Smooth muscle cell (in vitro differentiated cells): ENCODE measurements at regions not wholly inside any gene's neighbourhood (a gene's known extent, or its start where the extent isn't known, plus 50 kb on each side); places are given as distances from the start of the nearest gene placed in this dataset.

Source experiments
- DNase-seq: peaks from one replicate; lab custom pipeline; 2025; ENCODE audit not compliant: unreplicated experiment; lab: John Stamatoyannopoulos, UW
- H2AFZ ChIP-seq: fragments of 200-600 bp; sonication (generic); 2 replicates; pipeline ENCODE4 v1.6.0; 2016; ENCODE audit warnings: antibody characterized with exemption, low read depth, mild to moderate bottlenecking
- H3F3A ChIP-seq: fragments of 200-600 bp; sonication (generic); 2 replicates; pipeline ENCODE4 v1.6.0; 2017; ENCODE audit warnings: antibody characterized with exemption, low read depth
- H3K27ac ChIP-seq: fragments of 200-600 bp; sonication (generic); 2 replicates; pipeline ENCODE4 v1.5.1; 2016; ENCODE audit warnings: low read depth, mild to moderate bottlenecking
- H3K27me3 ChIP-seq: fragments of 200-600 bp; sonication (generic); 2 replicates; pipeline ENCODE4 v1.6.1; 2016; ENCODE audit warnings: low read depth, mild to moderate bottlenecking
- H3K36me3 ChIP-seq: fragments of 200-600 bp; sonication (generic); 2 replicates; pipeline ENCODE4 v1.5.1; 2016; ENCODE audit warnings: low read depth
- H3K4me1 ChIP-seq: fragments of 200-600 bp; sonication (generic); 2 replicates; pipeline ENCODE4 v1.5.1; 2016; ENCODE audit warnings: low read depth
- H3K4me2 ChIP-seq: fragments of 200-600 bp; sonication (generic); 2 replicates; pipeline ENCODE4 v1.6.0; 2016; ENCODE audit warnings: mild to moderate bottlenecking
- H3K4me3 ChIP-seq: fragments of 200-600 bp; sonication (generic); 2 replicates; pipeline ENCODE4 v1.5.1; 2016; ENCODE audit warnings: mild to moderate bottlenecking
- H3K79me2 ChIP-seq: fragments of 200-600 bp; sonication (generic); 2 replicates; pipeline ENCODE4 v1.6.0; 2016; ENCODE audit warnings: low read depth, mild to moderate bottlenecking
- H3K9ac ChIP-seq: fragments of 200-600 bp; sonication (generic); 2 replicates; pipeline ENCODE4 v1.6.0; 2016; ENCODE audit warnings: low read depth
- H3K9me3 ChIP-seq: fragments of 200-600 bp; sonication (generic); replicated peaks from 2 replicates; pipeline ENCODE4 v1.5.1; 2016; ENCODE audit warnings: low read depth
- H4K20me1 ChIP-seq: fragments of 200-600 bp; sonication (generic); 2 replicates; pipeline ENCODE4 v1.6.0; 2016; ENCODE audit warnings: low read depth
- WGBS: methylation state at CpG from one replicate; pipeline ENCODE4 v1.1.7; 2016; ENCODE audit warnings: low lambda C conversion rate; 5-methylcytosine and 5-hydroxymethylcytosine counted together
- TF ChIP-seq, protein P1 (sequence below): fragments of 200-600 bp; sonication (generic); IDR thresholded peaks from 2 replicates; pipeline ENCODE4 v1.5.1; 2017; ENCODE audit warnings: borderline replicate concordance, mild to moderate bottlenecking, antibody characterized with exemption; ENCODE audit not compliant: insufficient read depth, poor library complexity, severe bottlenecking

DNA sequence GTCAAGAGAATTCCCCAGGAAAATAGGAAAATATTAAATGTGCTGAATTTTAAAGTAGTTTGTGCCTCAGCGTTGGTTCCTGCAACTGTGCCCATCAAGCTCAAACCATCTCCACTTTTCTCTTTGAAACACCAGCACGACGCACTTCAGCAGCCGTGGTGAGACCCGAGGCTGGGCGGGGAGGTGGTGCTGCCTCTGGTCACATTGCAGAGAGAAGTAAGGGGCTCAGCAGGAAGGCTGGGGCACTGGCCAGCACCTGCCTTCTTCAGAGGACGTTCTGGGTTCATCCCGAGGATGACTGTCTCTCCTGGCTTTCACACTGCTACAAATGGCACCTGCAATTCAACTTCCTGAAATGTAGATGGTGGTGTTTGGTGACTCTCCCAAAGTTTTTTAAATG is 323.7 kb upstream of the SALL3 start:
- Histone ChIP-seq H3K79me2 (no peaks in the 10 kb centered on the region), H2AFZ (no peak overlapping the region), H3K27ac (no peak overlapping the region), H4K20me1 (no peaks in the 10 kb centered on the region), H3K4me1 (no peaks in the 10 kb centered on the region), H3K9me3 (no peaks in the 10 kb centered on the region), H3K9ac (no peak overlapping the region), H3K36me3 (no peaks in the 10 kb centered on the region), H3K4me3 (no peak overlapping the region), H3K27me3 (no peaks in the 10 kb centered on the region), H3K4me2 (no peak overlapping the region), H3F3A (no peaks in the 10 kb centered on the region)
- TF ChIP-seq, protein P1, sequence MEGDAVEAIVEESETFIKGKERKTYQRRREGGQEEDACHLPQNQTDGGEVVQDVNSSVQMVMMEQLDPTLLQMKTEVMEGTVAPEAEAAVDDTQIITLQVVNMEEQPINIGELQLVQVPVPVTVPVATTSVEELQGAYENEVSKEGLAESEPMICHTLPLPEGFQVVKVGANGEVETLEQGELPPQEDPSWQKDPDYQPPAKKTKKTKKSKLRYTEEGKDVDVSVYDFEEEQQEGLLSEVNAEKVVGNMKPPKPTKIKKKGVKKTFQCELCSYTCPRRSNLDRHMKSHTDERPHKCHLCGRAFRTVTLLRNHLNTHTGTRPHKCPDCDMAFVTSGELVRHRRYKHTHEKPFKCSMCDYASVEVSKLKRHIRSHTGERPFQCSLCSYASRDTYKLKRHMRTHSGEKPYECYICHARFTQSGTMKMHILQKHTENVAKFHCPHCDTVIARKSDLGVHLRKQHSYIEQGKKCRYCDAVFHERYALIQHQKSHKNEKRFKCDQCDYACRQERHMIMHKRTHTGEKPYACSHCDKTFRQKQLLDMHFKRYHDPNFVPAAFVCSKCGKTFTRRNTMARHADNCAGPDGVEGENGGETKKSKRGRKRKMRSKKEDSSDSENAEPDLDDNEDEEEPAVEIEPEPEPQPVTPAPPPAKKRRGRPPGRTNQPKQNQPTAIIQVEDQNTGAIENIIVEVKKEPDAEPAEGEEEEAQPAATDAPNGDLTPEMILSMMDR = no peak
- no peak for DNase-seq
- 90% methylated on average over 8 of the region's 8 CpGs for WGBS

DNA sequence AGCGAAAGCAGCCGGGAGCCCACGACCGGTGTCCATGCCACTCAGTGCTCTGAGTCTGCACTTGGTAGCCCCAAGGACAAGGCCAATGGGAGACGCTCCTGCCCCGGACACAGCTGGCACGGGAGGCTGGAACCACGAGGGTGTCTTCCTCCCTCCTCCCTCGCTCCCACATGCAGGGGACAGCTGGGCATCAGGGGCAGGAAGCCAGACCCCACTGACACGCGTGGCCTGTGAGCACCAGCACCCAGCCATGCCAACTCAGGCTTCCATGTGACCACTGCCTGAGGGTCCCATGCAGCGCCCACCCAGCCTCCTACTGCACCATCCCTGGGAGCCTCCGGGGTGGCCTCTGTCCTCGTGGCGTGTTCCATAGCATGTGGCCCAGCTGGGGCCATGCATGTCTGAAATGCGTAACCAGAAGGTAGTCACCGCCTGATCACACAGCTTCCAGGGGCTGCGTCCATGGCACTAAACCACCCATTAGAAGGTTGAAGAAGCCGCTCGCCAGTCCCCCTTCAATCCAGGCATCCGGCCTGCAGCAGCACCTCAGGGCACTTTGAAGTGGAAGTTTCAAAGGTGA is 323.2 kb upstream of the SALL3 start:
- WGBS = 95% methylated on average over 21 of the region's 21 CpGs

DNA sequence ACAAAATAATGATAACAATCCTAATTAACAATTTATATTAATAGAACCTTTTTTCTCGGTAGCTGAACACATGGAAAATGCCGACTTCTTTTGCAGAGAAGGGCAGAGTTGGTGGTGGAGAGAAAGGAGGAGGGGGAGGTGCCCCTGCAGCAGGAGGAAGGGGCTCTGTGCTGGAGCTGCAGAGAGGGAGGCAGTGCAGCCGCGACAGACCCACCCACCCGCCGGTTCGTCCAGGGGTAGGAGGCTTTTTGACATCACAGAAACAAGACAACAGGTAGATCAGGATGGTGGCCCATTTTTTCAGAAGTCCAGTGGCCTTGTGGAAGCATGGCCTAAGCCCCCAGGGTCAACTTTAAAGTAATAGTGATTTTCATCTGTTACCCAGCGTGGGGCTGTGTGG is 321.1 kb upstream of the SALL3 start:
- Histone ChIP-seq H3K27ac (no peak overlapping the region), H3F3A (no peaks in the 10 kb centered on the region), H3K36me3 (no peaks in the 10 kb centered on the region), H3K4me3 (no peak overlapping the region), H3K9ac (no peak overlapping the region), H2AFZ (no peak overlapping the region), H3K27me3 (no peaks in the 10 kb centered on the region), H3K79me2 (no peaks in the 10 kb centered on the region), H4K20me1 (no peaks in the 10 kb centered on the region), H3K9me3 (no peaks in the 10 kb centered on the region), H3K4me2 (no peak overlapping the region), H3K4me1 (no peaks in the 10 kb centered on the region)
- no peak for DNase-seq
- TF ChIP-seq, protein P1 = no peak
- 91% methylated on average over 8 of the region's 8 CpGs for WGBS

More for the DNA sequence above, 323.2 kb upstream of the SALL3 start:
- no peaks in the 10 kb centered on the region for H3F3A ChIP-seq
- no peaks in the 10 kb centered on the region for H3K79me2 ChIP-seq
- H4K20me1 ChIP-seq = no peaks in the 10 kb centered on the region
- H3K4me2 ChIP-seq = no peak overlapping the region
- no peak overlapping the region for H3K9ac ChIP-seq
- no peaks in the 10 kb centered on the region for H3K4me1 ChIP-seq
- no peaks in the 10 kb centered on the region for H3K9me3 ChIP-seq
- no peaks in the 10 kb centered on the region for H3K36me3 ChIP-seq
- TF ChIP-seq, protein P1 = no peak
- no peak overlapping the region for H2AFZ ChIP-seq
- no peaks in the 10 kb centered on the region for H3K27me3 ChIP-seq
- H3K27ac ChIP-seq = no peak overlapping the region
- no peak overlapping the region for H3K4me3 ChIP-seq
- no peak for DNase-seq

DNA sequence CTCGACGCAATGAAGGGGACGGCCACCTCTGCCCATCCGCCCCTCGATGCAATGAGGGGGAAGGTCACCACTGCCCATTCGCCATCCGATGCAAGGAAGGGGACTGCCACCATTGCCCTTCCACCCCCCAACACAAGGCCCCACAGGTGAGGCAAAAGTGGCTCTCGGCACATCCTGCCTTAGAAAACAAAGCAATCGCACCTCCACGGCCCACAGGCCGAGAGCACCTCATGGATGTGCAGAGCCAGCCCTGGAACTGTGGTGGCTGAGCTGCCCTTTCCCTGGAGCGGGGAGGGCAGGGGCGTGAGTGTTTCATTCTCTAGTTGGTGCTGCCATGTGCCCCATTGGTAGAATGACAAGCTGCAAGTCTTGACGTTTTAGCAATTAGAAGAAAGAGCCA is 320.6 kb upstream of the SALL3 start:
- Histone ChIP-seq H3K9me3 (no peaks in the 10 kb centered on the region), H4K20me1 (no peaks in the 10 kb centered on the region), H3K9ac (no peak overlapping the region), H3K4me3 (no peak overlapping the region), H3K4me1 (no peaks in the 10 kb centered on the region), H3K4me2 (no peak overlapping the region), H3F3A (no peaks in the 10 kb centered on the region), H3K36me3 (no peaks in the 10 kb centered on the region), H3K27me3 (no peaks in the 10 kb centered on the region), H2AFZ (no peak overlapping the region), H3K27ac (no peak overlapping the region), H3K79me2 (no peaks in the 10 kb centered on the region)
- WGBS = 87% methylated on average over 14 of the region's 14 CpGs
- DNase-seq = no peak
- TF ChIP-seq, protein P1 = no peak
